Effector memory CD8-positive, alpha-beta T cell (primary cell): ENCODE measurements at regions not wholly inside any gene's neighbourhood (a gene's known extent, or its start where the extent isn't known, plus 50 kb on each side); places are given as distances from the start of the nearest gene placed in this dataset.

Experiments
- ATAC-seq: fragments of 150-1000 bp; cut with Tn5 transposase; replicated peaks from 2 replicates; pipeline ENCODE4 v1.10.0; 2021; ENCODE audit warnings: mild to moderate bottlenecking, moderate library complexity
- DNase-seq, 3 experiments: peaks; one replicate each; pipeline ENCODE4 v3.0.0; 2021
- H3K27ac Mint-ChIP-seq, 2 donors: one replicate each; pipeline ENCODE4 v1.8.0; 2022; ENCODE audit warnings: mild to moderate bottlenecking in 2 of 2, mixed read lengths in 2 of 2, moderate library complexity in 2 of 2
- H3K27me3 Mint-ChIP-seq, 2 donors: one replicate each; pipeline ENCODE4 v1.8.0; 2022; ENCODE audit warnings: mixed read lengths in 2 of 2
- H3K36me3 Mint-ChIP-seq: one replicate; pipeline ENCODE4 v1.8.0; 2022; ENCODE audit warnings: mild to moderate bottlenecking, moderate library complexity, mixed read lengths; ENCODE audit not compliant: insufficient read depth
- H3K4me1 Mint-ChIP-seq, 2 donors: one replicate each; pipeline ENCODE4 v1.8.0; 2022; ENCODE audit warnings: low read depth in 2 of 2, mixed read lengths in 2 of 2
- H3K4me3 Mint-ChIP-seq, 2 donors: one replicate each; pipeline ENCODE4 v1.8.0; 2022; ENCODE audit warnings: mild to moderate bottlenecking in 2 of 2, mixed read lengths in 2 of 2, moderate library complexity in 2 of 2
- H3K9me3 Mint-ChIP-seq, 2 donors: one replicate each; pipeline ENCODE4 v1.8.0; 2022; ENCODE audit warnings: mixed read lengths in 2 of 2

GRCh38 chr2:195473862-195474261, 183.2 kb upstream of the SLC39A10 start:
- H3K9me3 Mint-ChIP-seq: peaks cover 0 to 2% of the 10 kb centered on the region in 2 donors
- ATAC-seq: no peak
- no peaks in the 10 kb centered on the region for H3K27me3 Mint-ChIP-seq
- no peak for DNase-seq
- no peak overlapping the region for H3K4me3 Mint-ChIP-seq
- peaks cover 4 to 16% of the 10 kb centered on the region in 2 donors for H3K4me1 Mint-ChIP-seq
- H3K36me3 Mint-ChIP-seq: no peaks in the 10 kb centered on the region
- H3K27ac Mint-ChIP-seq: no peak overlapping the region

- Mint-ChIP-seq H3K4me3 (no peak overlapping the region), H3K36me3 (no peaks in the 10 kb centered on the region)
- ATAC-seq: no peak
Observed at GRCh38 chr2:195472501-195473234, 184.4 kb upstream of the SLC39A10 start.

GRCh38 chr2:195471807-195472206, 185.2 kb upstream of the SLC39A10 start:
- ATAC-seq (no peak), DNase-seq (no peak)
- Mint-ChIP-seq H3K4me3 (no peak overlapping the region), H3K27ac (no peak overlapping the region), H3K4me1 (peaks cover 2 to 6% of the 10 kb centered on the region in 2 donors), H3K9me3 (peaks cover 2 to 3% of the 10 kb centered on the region in 2 donors), H3K27me3 (no peaks in the 10 kb centered on the region), H3K36me3 (peaks cover 3% of the 10 kb centered on the region)

More at GRCh38 chr2:195472501-195473234, 184.4 kb upstream of the SLC39A10 start:
- no peak for DNase-seq
- H3K9me3 Mint-ChIP-seq: peaks cover 0 to 2% of the 10 kb centered on the region in 2 donors
- no peaks in the 10 kb centered on the region for H3K27me3 Mint-ChIP-seq
- H3K27ac Mint-ChIP-seq: no peak overlapping the region
- peaks cover 2 to 11% of the 10 kb centered on the region in 2 donors for H3K4me1 Mint-ChIP-seq

GRCh38 chr2:195471163-195471562, 185.9 kb upstream of the SLC39A10 start:
- no peak for DNase-seq
- Mint-ChIP-seq H3K27ac (no peak overlapping the region), H3K4me3 (no peak overlapping the region), H3K27me3 (no peaks in the 10 kb centered on the region), H3K36me3 (peaks cover 3% of the 10 kb centered on the region), H3K4me1 (peaks cover 2 to 6% of the 10 kb centered on the region in 2 donors), H3K9me3 (peaks cover 2 to 6% of the 10 kb centered on the region in 2 donors)
- no peak for ATAC-seq

DNA sequence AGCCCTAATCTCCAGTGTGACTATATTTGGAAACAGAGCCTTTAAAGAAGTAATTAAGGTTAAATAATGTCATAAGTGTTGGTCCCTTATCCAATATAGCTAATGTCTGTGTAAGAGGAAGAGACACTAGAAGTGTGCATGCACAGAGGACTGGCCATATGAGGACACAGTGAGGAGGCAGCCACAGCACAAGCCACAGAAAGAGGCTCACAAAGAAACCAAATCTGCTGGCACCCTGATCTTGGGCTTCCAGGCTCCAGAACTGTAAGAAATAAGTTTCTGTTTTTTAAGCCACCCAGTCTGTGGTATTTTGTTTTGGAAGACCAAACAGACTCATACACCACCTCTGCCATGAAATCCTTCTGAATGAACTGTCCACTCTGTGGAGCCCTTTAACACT, 186.4 kb upstream of the SLC39A10 start:
- Mint-ChIP-seq H3K4me1 (peaks cover 2 to 6% of the 10 kb centered on the region in 2 donors), H3K36me3 (peaks cover 3% of the 10 kb centered on the region), H3K4me3 (no peak overlapping the region), H3K27me3 (no peaks in the 10 kb centered on the region), H3K9me3 (peaks cover 4 to 10% of the 10 kb centered on the region in 2 donors), H3K27ac (no peak overlapping the region)
- ATAC-seq (no peak), DNase-seq (no peak)

DNA sequence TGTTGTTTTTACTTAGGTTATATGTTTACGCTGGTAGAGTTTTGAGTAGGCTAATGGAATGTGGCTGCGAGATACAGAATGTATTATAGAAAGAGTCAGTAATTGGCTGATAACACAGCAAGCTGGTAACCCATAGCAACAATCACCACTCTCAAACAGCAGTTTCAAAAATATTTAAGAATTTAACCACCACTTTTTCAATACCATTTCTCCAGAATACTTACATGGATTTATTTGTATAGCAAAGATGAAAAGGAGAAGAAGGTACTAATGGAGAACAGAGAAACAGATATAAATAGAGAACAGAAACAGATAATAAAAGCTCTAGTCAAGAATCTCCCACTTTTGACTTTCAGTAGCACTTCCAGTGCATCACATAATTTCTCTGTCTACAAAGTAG, 188.3 kb upstream of the SLC39A10 start:
- Mint-ChIP-seq H3K4me1 (peaks cover 2 to 6% of the 10 kb centered on the region in 2 donors), H3K27ac (no peak overlapping the region), H3K27me3 (no peaks in the 10 kb centered on the region), H3K36me3 (peaks cover 3% of the 10 kb centered on the region), H3K9me3 (peaks cover 4 to 10% of the 10 kb centered on the region in 2 donors), H3K4me3 (no peak overlapping the region)
- DNase-seq (no peak), ATAC-seq (no peak)

- ATAC-seq (no peak), DNase-seq (no peak)
- no peaks in the 10 kb centered on the region for H3K27me3 Mint-ChIP-seq
- no peaks in the 10 kb centered on the region for H3K4me1 Mint-ChIP-seq
- no peak overlapping the region for H3K27ac Mint-ChIP-seq
- H3K9me3 Mint-ChIP-seq: peaks cover 2 to 10% of the 10 kb centered on the region in 2 donors
- peaks cover 3% of the 10 kb centered on the region for H3K36me3 Mint-ChIP-seq
- no peak overlapping the region for H3K4me3 Mint-ChIP-seq
Observed at GRCh38 chr2:195466427-195466826, 190.6 kb upstream of the SLC39A10 start.

DNA sequence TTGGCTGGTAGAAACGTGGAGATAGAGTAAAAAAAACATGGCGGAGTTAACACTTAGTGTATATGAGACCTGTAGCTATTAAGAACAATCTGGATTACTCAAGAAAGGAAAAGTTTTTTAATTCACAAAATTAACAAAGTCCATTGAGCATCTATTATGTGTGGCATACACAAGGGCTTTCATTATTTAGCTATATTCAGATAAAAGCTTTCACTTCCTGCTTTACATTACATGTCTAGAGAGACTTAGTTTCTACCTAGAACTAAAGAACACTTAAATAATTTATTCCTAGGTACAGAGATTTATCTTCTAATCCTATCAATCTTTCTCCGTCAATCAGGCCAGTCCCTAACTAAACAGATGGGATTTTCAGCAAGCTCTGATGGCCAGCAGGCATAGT, 196.0 kb upstream of the SLC39A10 start:
- no peak for ATAC-seq
- H3K4me3 Mint-ChIP-seq: no peak overlapping the region

DNA sequence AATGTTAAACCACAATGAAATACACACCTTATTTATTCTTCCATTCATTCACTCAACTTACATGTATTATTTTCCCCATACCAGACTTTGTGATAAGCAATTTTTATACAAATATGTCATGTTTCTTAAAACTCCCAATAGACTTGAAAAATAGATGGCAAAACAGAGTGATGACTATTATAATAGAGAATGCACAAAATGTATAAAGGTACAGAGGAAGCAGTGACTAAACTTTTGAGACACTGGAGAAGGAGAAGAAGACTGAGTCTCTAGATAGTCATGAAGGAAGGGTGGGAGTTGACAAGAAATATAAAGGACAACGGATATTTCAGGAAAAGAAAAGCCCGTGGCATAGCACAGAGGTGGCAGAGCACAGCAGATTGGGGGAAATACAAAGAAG, 198.1 kb upstream of the SLC39A10 start:
- Mint-ChIP-seq H3K4me3 (no peak overlapping the region), H3K9me3 (no peaks in the 10 kb centered on the region), H3K4me1 (no peaks in the 10 kb centered on the region), H3K27me3 (no peaks in the 10 kb centered on the region), H3K27ac (no peak overlapping the region), H3K36me3 (peaks cover 2% of the 10 kb centered on the region)
- no peak for DNase-seq
- ATAC-seq: no peak

More for the DNA sequence above, 196.0 kb upstream of the SLC39A10 start:
- H3K4me1 Mint-ChIP-seq: no peaks in the 10 kb centered on the region
- no peaks in the 10 kb centered on the region for H3K27me3 Mint-ChIP-seq
- peaks cover 2 to 3% of the 10 kb centered on the region in 2 donors for H3K9me3 Mint-ChIP-seq
- no peak for DNase-seq
- peaks cover 2% of the 10 kb centered on the region for H3K36me3 Mint-ChIP-seq
- no peak overlapping the region for H3K27ac Mint-ChIP-seq

DNA sequence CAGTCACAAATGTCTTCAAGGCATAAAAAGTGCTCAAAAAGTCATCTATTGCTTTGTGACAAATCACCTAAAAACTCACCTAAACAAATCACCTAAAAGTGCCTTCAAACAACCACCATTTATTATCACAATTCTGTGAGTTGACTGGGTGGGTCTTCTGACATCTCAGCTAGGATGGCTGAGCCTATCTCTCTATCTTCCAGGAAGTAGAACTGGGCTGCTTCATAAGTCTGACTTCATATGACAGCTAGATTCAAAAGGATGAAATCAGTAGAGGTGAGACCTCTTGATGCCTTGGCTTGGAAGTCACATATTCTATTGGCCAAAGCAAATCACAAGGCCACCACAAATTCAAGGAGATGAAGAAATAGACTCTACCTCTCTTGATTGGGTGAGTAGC, 199.2 kb upstream of the SLC39A10 start:
- ATAC-seq (no peak), DNase-seq (no peak)
- H3K9me3 Mint-ChIP-seq: no peaks in the 10 kb centered on the region
- H3K4me3 Mint-ChIP-seq: no peak overlapping the region
- no peaks in the 10 kb centered on the region for H3K4me1 Mint-ChIP-seq
- H3K27me3 Mint-ChIP-seq: no peaks in the 10 kb centered on the region
- no peak overlapping the region for H3K27ac Mint-ChIP-seq
- H3K36me3 Mint-ChIP-seq: peaks cover 2% of the 10 kb centered on the region

DNA sequence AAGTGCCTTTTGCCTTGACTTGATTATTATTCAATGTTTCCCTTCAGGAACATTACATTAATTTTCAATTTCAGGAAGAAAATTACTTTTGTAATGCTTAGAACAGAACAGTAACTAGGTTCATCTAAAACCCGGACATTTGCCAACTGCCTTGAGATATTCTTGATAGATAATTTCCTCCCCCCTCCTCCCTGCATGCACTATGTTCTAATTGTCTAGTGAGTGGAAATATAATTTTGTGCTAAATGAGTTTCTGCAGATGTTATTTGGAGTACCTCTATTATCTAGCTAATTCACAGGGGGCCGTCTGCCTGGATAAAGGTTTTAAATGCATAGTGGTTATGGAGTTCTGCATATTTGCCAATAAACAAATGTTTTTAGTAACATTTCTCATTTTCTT, 200.3 kb upstream of the SLC39A10 start:
- Mint-ChIP-seq H3K4me3 (no peak overlapping the region), H3K9me3 (no peaks in the 10 kb centered on the region), H3K36me3 (peaks cover 2% of the 10 kb centered on the region), H3K27me3 (no peaks in the 10 kb centered on the region), H3K27ac (no peak overlapping the region), H3K4me1 (no peaks in the 10 kb centered on the region)
- no peak for DNase-seq
- ATAC-seq: no peak

DNA sequence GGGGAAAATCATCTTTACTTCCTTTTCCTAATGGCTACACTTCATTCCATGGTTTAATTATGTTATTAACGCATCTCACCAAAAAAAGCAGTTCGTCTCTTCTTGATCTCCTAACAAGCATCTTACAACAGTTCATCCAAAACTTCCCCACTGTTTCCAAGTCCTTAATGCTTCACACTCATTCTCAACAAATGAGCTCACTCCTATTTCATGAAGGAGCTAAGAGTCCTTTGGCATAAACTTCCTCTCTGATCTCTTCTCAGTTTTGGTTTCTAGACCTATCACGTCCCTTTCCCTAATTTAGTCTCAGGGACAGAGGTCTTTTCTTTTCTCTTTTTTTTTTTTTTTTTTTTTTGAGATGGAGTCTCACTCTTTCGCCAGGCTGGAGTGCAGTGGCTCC, 205.9 kb upstream of the SLC39A10 start:
- Mint-ChIP-seq H3K9me3 (no peaks in the 10 kb centered on the region), H3K27me3 (no peaks in the 10 kb centered on the region), H3K4me1 (no peaks in the 10 kb centered on the region), H3K27ac (no peak overlapping the region), H3K36me3 (no peaks in the 10 kb centered on the region), H3K4me3 (no peak overlapping the region)
- no peak for ATAC-seq
- no peak for DNase-seq

GRCh38 chr2:195450552-195451113, 206.4 kb upstream of the SLC39A10 start:
- ATAC-seq: no peak
- Mint-ChIP-seq H3K9me3 (no peaks in the 10 kb centered on the region), H3K4me1 (no peaks in the 10 kb centered on the region), H3K4me3 (no peak overlapping the region), H3K27ac (no peak overlapping the region), H3K36me3 (no peaks in the 10 kb centered on the region), H3K27me3 (no peaks in the 10 kb centered on the region)
- DNase-seq: no peak

- no peaks in the 10 kb centered on the region for H3K36me3 Mint-ChIP-seq
- H3K27ac Mint-ChIP-seq: no peak overlapping the region
- H3K4me3 Mint-ChIP-seq: no peak overlapping the region
- DNase-seq (no peak), ATAC-seq (no peak)
- H3K27me3 Mint-ChIP-seq: no peaks in the 10 kb centered on the region
- H3K4me1 Mint-ChIP-seq: no peaks in the 10 kb centered on the region
- peaks cover 5 to 7% of the 10 kb centered on the region in 2 donors for H3K9me3 Mint-ChIP-seq
Observed at GRCh38 chr2:195447323-195447975, 209.6 kb upstream of the SLC39A10 start.
